MM.1S (cell line): ENCODE measurements at regions not wholly inside any gene's neighbourhood (a gene's known extent, or its start where the extent isn't known, plus 50 kb on each side); places are given as distances from the start of the nearest gene placed in this dataset.

ENCODE experiments used
- EZH2 ChIP-seq: fragments of 300-600 bp; sonication (generic); optimal IDR thresholded peaks from 2 replicates; pipeline ENCODE3; 2017; ENCODE audit warnings: low read depth, mild to moderate bottlenecking, antibody characterized with exemption, low read length, mixed read lengths
- EZH2phosphoT487 ChIP-seq: fragments of 300-600 bp; sonication (generic); IDR thresholded peaks from 2 replicates; pipeline ENCODE4 v1.6.1; 2018; ENCODE audit warnings: antibody characterized with exemption, low read length
- TF ChIP-seq, protein P1 (sequence below): fragments of 300-600 bp; sonication (generic); IDR thresholded peaks from 2 replicates; pipeline ENCODE4 v1.5.1; 2016; ENCODE audit warnings: antibody characterized with exemption, low read length, mixed read lengths

DNA sequence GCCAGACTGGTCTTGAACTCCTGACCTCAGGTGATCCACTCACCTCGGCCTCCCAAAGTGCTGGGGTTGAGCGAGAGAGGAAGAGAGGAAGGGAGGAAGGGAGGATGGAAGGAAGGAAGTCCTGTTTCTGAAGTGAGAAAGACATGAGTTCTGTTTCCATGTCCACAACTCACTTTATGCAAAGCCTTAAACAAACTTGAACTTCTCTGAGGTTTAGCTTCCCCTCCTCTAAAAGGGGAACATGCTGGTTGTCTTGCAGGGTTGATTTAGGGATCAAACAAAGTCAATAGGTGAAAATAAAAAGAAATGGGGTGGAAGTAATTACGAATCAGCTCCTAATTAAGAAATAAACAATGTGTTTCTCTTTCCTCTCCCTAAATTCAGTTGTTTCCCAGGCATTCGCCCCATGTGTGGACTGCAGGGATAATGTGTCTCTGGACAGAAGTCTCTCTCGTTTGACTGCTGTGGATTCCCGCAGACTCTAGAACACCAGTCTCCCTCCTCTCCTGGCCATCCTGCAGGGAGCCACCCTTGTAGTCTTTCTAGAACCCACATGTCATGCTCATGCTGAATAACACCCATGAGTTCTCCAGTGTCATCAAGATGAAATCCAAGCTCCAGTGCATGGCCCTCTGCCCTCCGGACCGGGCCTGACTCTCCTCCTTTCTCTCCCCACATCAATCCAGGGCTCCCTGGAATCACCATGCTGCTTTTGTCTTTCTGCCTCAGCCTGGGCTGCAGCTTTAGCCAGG is 229.3 kb upstream of the TRIB2 start:
- TF ChIP-seq, protein P1, sequence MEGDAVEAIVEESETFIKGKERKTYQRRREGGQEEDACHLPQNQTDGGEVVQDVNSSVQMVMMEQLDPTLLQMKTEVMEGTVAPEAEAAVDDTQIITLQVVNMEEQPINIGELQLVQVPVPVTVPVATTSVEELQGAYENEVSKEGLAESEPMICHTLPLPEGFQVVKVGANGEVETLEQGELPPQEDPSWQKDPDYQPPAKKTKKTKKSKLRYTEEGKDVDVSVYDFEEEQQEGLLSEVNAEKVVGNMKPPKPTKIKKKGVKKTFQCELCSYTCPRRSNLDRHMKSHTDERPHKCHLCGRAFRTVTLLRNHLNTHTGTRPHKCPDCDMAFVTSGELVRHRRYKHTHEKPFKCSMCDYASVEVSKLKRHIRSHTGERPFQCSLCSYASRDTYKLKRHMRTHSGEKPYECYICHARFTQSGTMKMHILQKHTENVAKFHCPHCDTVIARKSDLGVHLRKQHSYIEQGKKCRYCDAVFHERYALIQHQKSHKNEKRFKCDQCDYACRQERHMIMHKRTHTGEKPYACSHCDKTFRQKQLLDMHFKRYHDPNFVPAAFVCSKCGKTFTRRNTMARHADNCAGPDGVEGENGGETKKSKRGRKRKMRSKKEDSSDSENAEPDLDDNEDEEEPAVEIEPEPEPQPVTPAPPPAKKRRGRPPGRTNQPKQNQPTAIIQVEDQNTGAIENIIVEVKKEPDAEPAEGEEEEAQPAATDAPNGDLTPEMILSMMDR = no peak
- no peak for TF ChIP-seq EZH2
- no peak for TF ChIP-seq EZH2phosphoT487
